Endothelial cell of umbilical vein (primary cell): ENCODE measurements at regions not wholly inside any gene's neighbourhood (a gene's known extent, or its start where the extent isn't known, plus 50 kb on each side); places are given as distances from the start of the nearest gene placed in this dataset.

ENCODE experiments used
- BruUV-seq: library from RNA; stranded (reverse); fragments of 400-500 nt; replicated peaks from 2 replicates; lab custom pipeline; 2021; lab: Mats Ljungman, UMichigan
- CTCF ChIA-PET: fragments of 300-600, 350-600 bp; sonication (Branson Sonifier 250); formaldehyde crosslinking; loops from one replicate; lab custom pipeline; 2021; ENCODE audit warnings: antibody characterized with exemption, inconsistent platforms; lab: Charles Lee
- POLR2A ChIA-PET: fragments of 300-600, 350-600 bp; sonication (Branson Sonifier 250); formaldehyde crosslinking; loops from one replicate; lab custom pipeline; 2021; ENCODE audit warnings: antibody characterized with exemption, inconsistent platforms; lab: Charles Lee
- DNase-seq: peaks from one replicate; pipeline ENCODE4 v3.0.0-alpha.2; 2011; ENCODE audit warnings: low read depth, low spot score
- FAIRE-seq: peaks from 2 replicates; lab custom pipeline; 2011; peaks lifted over from hg19 to GRCh38; lab: Jason Lieb, UNC
- H2AFZ ChIP-seq: 2 replicates; pipeline ENCODE4 v1.6.0; 2012; ENCODE audit warnings: low read depth, low read length, control low read depth, inconsistent platforms
- H3K27ac ChIP-seq: 2 replicates; pipeline ENCODE4 v1.5.1; 2011; ENCODE audit warnings: low read depth, mild to moderate bottlenecking, control low read depth, low read length, moderate library complexity; ENCODE audit not compliant: insufficient read depth
- H3K27me3 ChIP-seq, 2 experiments: 2 replicates each; pipeline versions ENCODE4 v1.6.0 to v1.6.1; 2011; ENCODE audit warnings: low read length in 2 of 2, mixed read lengths in 1 of 2; ENCODE audit not compliant: control insufficient read depth in 2 of 2, insufficient read depth in 2 of 2
- H3K36me3 ChIP-seq, 2 experiments: 2 replicates in 1 of 2; 3 replicates in 1 of 2; pipeline ENCODE4 v1.5.1; 2011; ENCODE audit warnings: low read length in 2 of 2, mild to moderate bottlenecking in 1 of 2, moderate library complexity in 1 of 2; ENCODE audit not compliant: control insufficient read depth in 2 of 2, insufficient read depth in 2 of 2; ENCODE audit errors: extremely low read depth in 1 of 2
- H3K4me1 ChIP-seq: 3 replicates; pipeline ENCODE4 v1.5.1; 2011; ENCODE audit warnings: mild to moderate bottlenecking, low read length; ENCODE audit not compliant: control insufficient read depth, insufficient read depth; ENCODE audit errors: extremely low read depth
- H3K4me2 ChIP-seq: 2 replicates; pipeline ENCODE4 v1.6.1; 2011; ENCODE audit warnings: low read length, control low read depth, mixed read lengths; ENCODE audit not compliant: insufficient read depth
- H3K4me3 ChIP-seq, 3 experiments: fragments of 200-600 bp in 1 of 3; sonication (generic), shearing (Covaris generic) in 1 of 3; replicated peaks in 1 of 3; 2 replicates each; pipeline ENCODE4 v1.5.1; 2011 to 2016; ENCODE audit warnings: control low read depth in 3 of 3, low read length in 3 of 3, mild to moderate bottlenecking in 2 of 3, inconsistent platforms in 1 of 3, low read depth in 1 of 3, moderate library complexity in 1 of 3; ENCODE audit not compliant: insufficient read depth in 1 of 3
- H3K79me2 ChIP-seq: 2 replicates; pipeline ENCODE4 v1.6.0; 2012; ENCODE audit warnings: low read length, inconsistent platforms; ENCODE audit not compliant: control insufficient read depth, insufficient read depth
- H3K9ac ChIP-seq: replicated peaks from 2 replicates; pipeline ENCODE3; 2011; ENCODE audit warnings: low read length, control low read depth; ENCODE audit not compliant: insufficient read depth; ENCODE audit errors: extremely low read depth
- H3K9me1 ChIP-seq: replicated peaks from 3 replicates; pipeline ENCODE4 v1.6.0; 2011; ENCODE audit warnings: mild to moderate bottlenecking, low read length; ENCODE audit not compliant: control insufficient read depth, insufficient read depth; ENCODE audit errors: extremely low read depth
- H3K9me3 ChIP-seq: replicated peaks from 2 replicates; pipeline ENCODE4 v1.5.1; 2012; ENCODE audit warnings: low read length, inconsistent platforms; ENCODE audit not compliant: control insufficient read depth, insufficient read depth
- H4K20me1 ChIP-seq: replicated peaks from 2 replicates; pipeline ENCODE3; 2011; ENCODE audit warnings: mild to moderate bottlenecking, low read length; ENCODE audit not compliant: control insufficient read depth, insufficient read depth; ENCODE audit errors: extremely low read depth
- CTCF ChIP-seq, 2 donors: IDR thresholded peaks; 1 replicate in 1 of 2; 2 replicates in 1 of 2; pipeline ENCODE4 v1.5.1; 2011; ENCODE audit warnings: low read length in 2 of 2, mild to moderate bottlenecking in 2 of 2, moderate library complexity in 2 of 2, control low read depth in 1 of 2, inconsistent platforms in 1 of 2, low read depth in 1 of 2; ENCODE audit not compliant: insufficient read depth in 1 of 2; ENCODE audit errors: extremely low read depth in 1 of 2
- EZH2 ChIP-seq: IDR thresholded peaks from 2 replicates; pipeline ENCODE4 v1.6.1; 2012; ENCODE audit warnings: borderline replicate concordance, low read depth, mild to moderate bottlenecking, moderate library complexity, low read length, inconsistent platforms; ENCODE audit not compliant: severe bottlenecking
- FOS ChIP-seq: IDR thresholded peaks from 2 replicates; pipeline ENCODE4 v1.6.1; 2011; ENCODE audit warnings: mild to moderate bottlenecking, low read length, moderate library complexity, borderline replicate concordance; ENCODE audit not compliant: insufficient read depth
- GATA2 ChIP-seq: IDR thresholded peaks from 2 replicates; pipeline ENCODE4 v1.7.0; 2011; ENCODE audit warnings: low read depth, mild to moderate bottlenecking, moderate library complexity, mixed read lengths, low read length; ENCODE audit not compliant: insufficient read length, insufficient read depth
- JUN ChIP-seq: IDR thresholded peaks from 2 replicates; pipeline ENCODE4 v1.6.1; 2011; ENCODE audit warnings: borderline replicate concordance, low read depth; ENCODE audit not compliant: insufficient read length, insufficient read depth
- MAX ChIP-seq: IDR thresholded peaks from 2 replicates; pipeline ENCODE4 v1.6.1; 2011; ENCODE audit not compliant: insufficient read depth, insufficient read length
- MYC ChIP-seq: IDR thresholded peaks from one replicate; pipeline ENCODE4 v1.6.1; 2011; ENCODE audit warnings: mild to moderate bottlenecking, low read depth, low read length
- POLR2A ChIP-seq: IDR thresholded peaks from 2 replicates; pipeline ENCODE4 v1.6.1; 2012; ENCODE audit warnings: low read depth, mild to moderate bottlenecking, control low read depth, low read length
- POLR2AphosphoS5 ChIP-seq: IDR thresholded peaks from 2 replicates; pipeline ENCODE4 v1.6.1; 2012; ENCODE audit warnings: low read depth, mild to moderate bottlenecking, control low read depth, low read length, moderate library complexity; ENCODE audit not compliant: insufficient read depth
- dilution Hi-C: fragments of 300-500 bp; cut with MboI; formaldehyde crosslinking; loops from one replicate; pipeline ENCODE4 v1.15.0; 2019; ENCODE audit warnings: low sequenced_read_pairs; ENCODE audit not compliant: extremely low pct_ligation_motif_present
- intact Hi-C: fragments of 100-400 bp; cut with micrococcal nuclease; formaldehyde crosslinking; loops from one replicate; pipeline ENCODE4 v1.10.0; 2022

- Histone ChIP-seq H3K4me2 (no peak overlapping the region), H3K36me3 (no peaks in the 10 kb centered on the region), H2AFZ (no peak overlapping the region), H4K20me1 (no peaks in the 10 kb centered on the region), H3K9me1 (no peaks in the 10 kb centered on the region), H3K4me1 (no peaks in the 10 kb centered on the region), H3K9me3 (no peaks in the 10 kb centered on the region), H3K79me2 (no peaks in the 10 kb centered on the region), H3K9ac (no peak overlapping the region), H3K4me3 (no peak overlapping the region), H3K27ac (no peak overlapping the region), H3K27me3 (no peaks in the 10 kb centered on the region)
- DNase-seq, result no peak
- TF ChIP-seq GATA2 (no peak), FOS (no peak), MAX (no peak), MYC (no peak), CTCF (IDR thresholded peaks at IDR 0.05; ENCODE audit: extremely low read depth in 1 of 2, insufficient read depth in 1 of 2, low read depth in 1 of 2, low read length in 2 of 2) (no peak), POLR2A (no peak), JUN (no peak), EZH2 (no peak), POLR2AphosphoS5 (no peak)
- CTCF ChIA-PET, result no interaction called here
- POLR2A ChIA-PET, result no interaction called here
- dilution Hi-C loops (no loop called here), intact Hi-C loops (no loop called here)
- no peak for FAIRE-seq
- no TSS peak for BruUV-seq
Measured at GRCh38 chr2:22990246-22990645, 394.7 kb upstream of the KLHL29 start.
